ENCODE measurements at regions not wholly inside any gene's neighbourhood (a gene's known extent, or its start where the extent isn't known, plus 50 kb on each side); places are given as distances from the start of the nearest gene placed in this dataset.

GRCh38 chr18:34292594-34292993 lies 67.9 kb upstream of the NOL4 start:
- no peak overlapping the region for H3K27ac ChIP-seq
- DNase-seq: no peak
- H3K27me3 ChIP-seq (ENCODE audit: insufficient read depth, low read depth, severe bottlenecking): no peaks in the 10 kb centered on the region
- H3K4me3 ChIP-seq (ENCODE audit: low read depth, low read length): no peak overlapping the region
- TF ChIP-seq CTCF (IDR thresholded peaks at IDR 0.05; ENCODE audit: low read depth, low read length): no peak
- H3K9me3 ChIP-seq (ENCODE audit: severe bottlenecking): no peaks in the 10 kb centered on the region
- no peaks in the 10 kb centered on the region for H3K36me3 ChIP-seq

- H3K36me3 ChIP-seq: no peaks in the 10 kb centered on the region
- H3K27ac ChIP-seq: no peak overlapping the region
- no peaks in the 10 kb centered on the region for H3K9me3 ChIP-seq (ENCODE audit: severe bottlenecking)
- DNase-seq: no peak
- TF ChIP-seq CTCF (IDR thresholded peaks at IDR 0.05; ENCODE audit: low read depth, low read length): no peak
- H3K27me3 ChIP-seq (ENCODE audit: insufficient read depth, low read depth, severe bottlenecking): no peaks in the 10 kb centered on the region
- H3K4me3 ChIP-seq (ENCODE audit: low read depth, low read length): no peak overlapping the region
Observed at GRCh38 chr18:34297287-34297686, 72.6 kb upstream of the NOL4 start.

DNA sequence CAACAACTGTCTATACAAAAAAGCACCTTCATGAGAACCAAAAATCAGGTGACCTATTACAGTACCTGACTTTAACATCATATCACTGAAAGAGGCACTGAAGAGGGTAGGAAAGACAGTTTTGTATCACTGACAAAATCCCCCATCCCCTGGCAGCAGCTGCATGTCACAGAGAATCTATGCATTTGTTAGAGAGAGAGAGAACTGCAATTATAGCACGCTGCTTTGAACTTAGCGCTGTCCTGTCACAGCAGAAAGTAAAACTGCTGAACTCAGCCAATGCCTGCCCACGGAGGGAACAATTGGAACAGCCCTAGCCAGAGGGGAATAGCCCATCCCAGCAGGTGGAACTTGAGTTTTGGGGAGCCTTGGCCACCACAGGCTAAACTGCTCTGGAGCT lies 75.1 kb upstream of the NOL4 start:
- no peaks in the 10 kb centered on the region for H3K9me3 ChIP-seq (ENCODE audit: severe bottlenecking)
- H3K36me3 ChIP-seq: no peaks in the 10 kb centered on the region
- H3K27ac ChIP-seq: no peak overlapping the region
- TF ChIP-seq CTCF (IDR thresholded peaks at IDR 0.05; ENCODE audit: low read depth, low read length): no peak
- no peaks in the 10 kb centered on the region for H3K27me3 ChIP-seq (ENCODE audit: insufficient read depth, low read depth, severe bottlenecking)
- H3K4me3 ChIP-seq (ENCODE audit: low read depth, low read length): no peak overlapping the region
- no peak for DNase-seq

GRCh38 chr18:34311468-34311867 lies 86.8 kb upstream of the NOL4 start:
- Histone ChIP-seq H3K4me3 (ENCODE audit: low read depth, low read length) (no peak overlapping the region), H3K27ac (no peak overlapping the region), H3K36me3 (no peaks in the 10 kb centered on the region), H3K9me3 (ENCODE audit: severe bottlenecking) (no peaks in the 10 kb centered on the region), H3K27me3 (ENCODE audit: insufficient read depth, low read depth, severe bottlenecking) (no peaks in the 10 kb centered on the region)
- TF ChIP-seq CTCF (IDR thresholded peaks at IDR 0.05; ENCODE audit: low read depth, low read length): no peak
- no peak for DNase-seq

DNA sequence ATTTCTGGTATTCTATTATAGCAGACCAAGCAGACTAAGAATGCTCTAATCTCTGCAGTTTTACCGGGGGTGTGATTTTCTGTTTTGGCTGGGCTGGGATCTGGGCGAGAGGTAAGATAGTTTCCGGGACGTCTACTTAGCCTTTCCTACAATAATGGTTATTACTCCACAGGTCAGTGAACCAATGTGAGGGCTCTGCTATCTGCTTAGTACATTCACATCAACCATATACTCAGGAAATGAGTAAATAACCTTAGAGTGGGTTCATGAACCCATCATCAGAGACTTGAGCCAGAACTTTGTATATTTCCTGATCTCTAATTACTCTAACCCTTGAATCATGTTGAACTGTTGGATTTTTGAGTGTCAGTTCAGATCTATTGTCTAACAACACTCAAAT lies 90.1 kb upstream of the NOL4 start:
- Histone ChIP-seq H3K4me3 (ENCODE audit: low read depth, low read length) (no peak overlapping the region), H3K36me3 (no peaks in the 10 kb centered on the region), H3K27me3 (ENCODE audit: insufficient read depth, low read depth, severe bottlenecking) (no peaks in the 10 kb centered on the region), H3K9me3 (ENCODE audit: severe bottlenecking) (no peaks in the 10 kb centered on the region), H3K27ac (no peak overlapping the region)
- DNase-seq: no peak
- TF ChIP-seq CTCF (IDR thresholded peaks at IDR 0.05; ENCODE audit: low read depth, low read length): no peak

DNA sequence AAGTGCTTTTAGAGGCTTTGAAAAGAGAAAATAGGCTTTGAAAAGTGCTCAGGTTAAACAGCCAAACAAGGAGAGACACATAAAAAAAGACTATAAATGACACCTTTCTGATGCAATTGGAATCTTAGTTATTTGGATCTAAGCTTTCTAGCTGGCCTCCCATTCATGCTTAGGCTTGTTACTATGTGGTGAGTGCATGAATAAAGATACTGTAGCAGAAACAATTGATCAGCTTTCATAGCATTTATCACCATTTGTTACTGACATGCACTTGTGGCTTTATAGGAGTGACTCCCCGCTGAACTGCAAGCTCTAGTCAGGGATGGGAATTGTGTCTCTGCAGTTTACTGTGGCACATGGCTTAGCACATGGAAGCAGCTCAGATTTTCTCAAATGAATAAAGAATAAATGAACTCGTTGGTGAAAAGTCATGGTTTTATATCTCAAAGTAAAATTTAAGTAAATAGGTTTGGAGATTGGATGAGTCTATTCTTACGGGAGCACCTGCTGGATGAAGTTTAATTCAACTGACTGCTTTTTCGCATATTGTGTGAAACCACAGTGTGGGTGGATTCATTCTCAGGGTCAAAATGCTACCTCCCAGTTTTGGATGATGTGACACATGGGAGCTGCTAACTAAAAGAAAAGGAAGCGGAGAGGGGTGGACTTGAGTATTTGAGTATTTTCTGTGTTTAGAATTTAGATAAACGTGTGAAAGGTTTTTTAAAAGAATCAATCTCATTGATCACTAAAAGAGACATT lies 91.1 kb upstream of the NOL4 start:
- Histone ChIP-seq H3K27ac (no peak overlapping the region), H3K4me3 (ENCODE audit: low read depth, low read length) (no peak overlapping the region), H3K9me3 (ENCODE audit: severe bottlenecking) (no peaks in the 10 kb centered on the region), H3K36me3 (no peaks in the 10 kb centered on the region), H3K27me3 (ENCODE audit: insufficient read depth, low read depth, severe bottlenecking) (no peaks in the 10 kb centered on the region)
- TF ChIP-seq CTCF (IDR thresholded peaks at IDR 0.05; ENCODE audit: low read depth, low read length): no peak
- no peak for DNase-seq
